Gastrocnemius medialis (tissue), 4 donors: ENCODE measurements at regions not wholly inside any gene's neighbourhood (a gene's known extent, or its start where the extent isn't known, plus 50 kb on each side); places are given as distances from the start of the nearest gene placed in this dataset.

Source experiments
- ATAC-seq, 2 donors: fragments of 150-250 bp; one replicate each; pipeline ENCODE4 v1.9.1; 2016
- DNase-seq, 2 donors: peaks; one replicate each; pipeline ENCODE4 v3.0.0-alpha.2; 2019
- H3K27ac ChIP-seq, 4 donors: fragments of 200-600 bp; sonication (generic); 1 replicate in 1 of 4; 2 replicates in 3 of 4; pipeline ENCODE4 v1.5.1; 2016 to 2018; ENCODE audit warnings: mild to moderate bottlenecking in 2 of 4, moderate library complexity in 1 of 4
- H3K27me3 ChIP-seq, 3 donors: fragments of 200-600 bp; sonication (generic) in 2 of 3; 1 replicate in 1 of 3; 2 replicates in 2 of 3; pipeline versions ENCODE4 v1.5.1 to v1.6.0; 2016 to 2019; ENCODE audit warnings: mild to moderate bottlenecking in 1 of 3, moderate library complexity in 1 of 3
- H3K36me3 ChIP-seq, 2 donors: fragments of 200-600 bp; sonication (generic) in 1 of 2; one replicate each; pipeline ENCODE4 v1.5.1; 2017 to 2018
- H3K4me1 ChIP-seq, 2 donors: fragments of 200-600 bp; sonication (generic) in 1 of 2; one replicate each; pipeline ENCODE4 v1.5.1; 2016 to 2017; ENCODE audit warnings: mild to moderate bottlenecking in 2 of 2
- H3K4me3 ChIP-seq, 4 donors: fragments of 200-600 bp; sonication (generic) in 3 of 4; 1 replicate in 1 of 4; 2 replicates in 3 of 4; pipeline ENCODE4 v1.5.1; 2016 to 2019; ENCODE audit warnings: mild to moderate bottlenecking in 2 of 4
- H3K9me3 ChIP-seq, 3 donors: fragments of 200-600 bp; sonication (generic) in 2 of 3; 1 replicate in 1 of 3; 2 replicates in 2 of 3; pipeline ENCODE4 v1.5.1; 2016 to 2019
- CTCF ChIP-seq, 5 experiments: fragments of 450-650 bp in 3 of 5; fragments of 200-600 bp in 2 of 5; sonication (generic) in 2 of 5; IDR thresholded peaks in 4 of 5; conservative IDR thresholded peaks in 1 of 5; 1 replicate in 4 of 5; 2 replicates in 1 of 5; pipeline ENCODE4 v1.5.1; 2016 to 2019; ENCODE audit warnings: antibody characterized with exemption in 5 of 5, mild to moderate bottlenecking in 3 of 5, moderate library complexity in 3 of 5
- POLR2A ChIP-seq, 2 donors: fragments of 450-650 bp; IDR thresholded peaks; one replicate each; pipeline ENCODE4 v1.6.1; 2017; ENCODE audit warnings: antibody characterized with exemption in 2 of 2, mild to moderate bottlenecking in 2 of 2, moderate library complexity in 2 of 2
- in situ Hi-C, 4 donors: fragments of 200-750 bp; cut with MboI; loops; one replicate each; pipeline versions ENCODE4 v1.15.0 to v1.8.0; 2017; ENCODE audit warnings: low sequenced_read_pairs in 4 of 4
- intact Hi-C: fragments of 100-400 bp; cut with DNase I; formaldehyde crosslinking; loops from one replicate; pipeline ENCODE4 v1.15.1; 2023; ENCODE audit warnings: low total_unique reads

GRCh38 chr3:20395692-20396091 lies 209.7 kb upstream of the SGO1 start:
- Histone ChIP-seq H3K4me3 (no peak overlapping the region), H3K9me3 (no peaks in the 10 kb centered on the region), H3K36me3 (no peaks in the 10 kb centered on the region), H3K27me3 (no peaks in the 10 kb centered on the region), H3K4me1 (no peaks in the 10 kb centered on the region), H3K27ac (no peak overlapping the region)
- in situ Hi-C loops (no loop called here), intact Hi-C loops (no loop called here)
- TF ChIP-seq POLR2A (IDR thresholded peaks at IDR 0.05) (no peak), CTCF (IDR thresholded peaks at IDR 0.05 in 4 of 5, conservative IDR thresholded peaks at IDR 0.05 in 1 of 5) (no peak)
- DNase-seq (no peak), ATAC-seq (no peak)

- no peak overlapping the region for H3K27ac ChIP-seq
- intact Hi-C loops (no loop called here), in situ Hi-C loops (no loop called here)
- no peak for TF ChIP-seq POLR2A (IDR thresholded peaks at IDR 0.05)
- no peak for TF ChIP-seq CTCF (IDR thresholded peaks at IDR 0.05 in 4 of 5, conservative IDR thresholded peaks at IDR 0.05 in 1 of 5)
- no peaks in the 10 kb centered on the region for H3K27me3 ChIP-seq
- no peak for DNase-seq
- no peak for ATAC-seq
- no peak overlapping the region for H3K4me3 ChIP-seq
- no peaks in the 10 kb centered on the region for H3K4me1 ChIP-seq
- no peaks in the 10 kb centered on the region for H3K36me3 ChIP-seq
- H3K9me3 ChIP-seq: no peaks in the 10 kb centered on the region
These were observed 208.2 kb upstream of the SGO1 start for GRCh38 chr3:20394243-20394642.

DNA sequence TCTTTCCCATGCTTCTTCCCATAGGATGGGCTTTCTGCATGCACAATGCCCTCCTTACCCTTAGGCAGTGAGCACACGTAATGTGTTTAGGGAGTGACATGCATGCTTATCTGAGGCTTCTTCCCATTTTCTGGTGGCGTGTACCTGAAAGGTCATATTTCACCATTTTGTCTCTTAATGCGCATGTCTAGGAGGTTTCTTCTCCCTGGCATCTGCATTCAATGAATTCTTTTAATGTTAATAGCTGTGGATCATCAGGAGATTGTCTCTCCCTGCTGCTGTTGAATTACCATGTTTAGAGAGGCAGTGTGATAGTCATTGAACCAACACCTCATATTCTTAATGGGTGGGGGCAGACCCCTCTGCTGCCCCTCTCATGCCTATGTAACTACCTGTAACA lies 205.6 kb upstream of the SGO1 start:
- in situ Hi-C loops: no loop called here
- no peaks in the 10 kb centered on the region for H3K27me3 ChIP-seq
- DNase-seq: no peak
- no peaks in the 10 kb centered on the region for H3K9me3 ChIP-seq
- intact Hi-C loops: no loop called here
- no peak overlapping the region for H3K27ac ChIP-seq
- no peaks in the 10 kb centered on the region for H3K4me1 ChIP-seq
- no peak for TF ChIP-seq CTCF (IDR thresholded peaks at IDR 0.05 in 4 of 5, conservative IDR thresholded peaks at IDR 0.05 in 1 of 5)
- no peak for TF ChIP-seq POLR2A (IDR thresholded peaks at IDR 0.05)
- H3K4me3 ChIP-seq: no peak overlapping the region
- no peak for ATAC-seq
- no peaks in the 10 kb centered on the region for H3K36me3 ChIP-seq

- intact Hi-C loops (no loop called here), in situ Hi-C loops (no loop called here)
- ATAC-seq: no peak
- no peak for DNase-seq
- Histone ChIP-seq H3K9me3 (no peaks in the 10 kb centered on the region), H3K27me3 (no peaks in the 10 kb centered on the region), H3K36me3 (no peaks in the 10 kb centered on the region), H3K27ac (no peak overlapping the region), H3K4me1 (no peaks in the 10 kb centered on the region), H3K4me3 (no peak overlapping the region)
- TF ChIP-seq POLR2A (IDR thresholded peaks at IDR 0.05) (no peak), CTCF (IDR thresholded peaks at IDR 0.05 in 4 of 5, conservative IDR thresholded peaks at IDR 0.05 in 1 of 5) (no peak)
These were observed 203.0 kb upstream of the SGO1 start for GRCh38 chr3:20388971-20389370.

- intact Hi-C loops: no loop called here
- TF ChIP-seq CTCF (IDR thresholded peaks at IDR 0.05 in 4 of 5, conservative IDR thresholded peaks at IDR 0.05 in 1 of 5): no peak
- no peak for TF ChIP-seq POLR2A (IDR thresholded peaks at IDR 0.05)
- Histone ChIP-seq H3K27me3 (no peaks in the 10 kb centered on the region), H3K4me3 (no peak overlapping the region), H3K9me3 (no peaks in the 10 kb centered on the region), H3K4me1 (no peaks in the 10 kb centered on the region), H3K27ac (no peak overlapping the region), H3K36me3 (no peaks in the 10 kb centered on the region)
- in situ Hi-C loops: no loop called here
- ATAC-seq: no peak
- no peak for DNase-seq
These were observed 194.3 kb upstream of the SGO1 start for GRCh38 chr3:20380295-20380694.
